BLaER1 treated with 17β-estradiol and CSF1 and Interleukin-3, amounts not matched to agents 10 nM and 100 nM (cell line): ENCODE measurements at regions not wholly inside any gene's neighbourhood (a gene's known extent, or its start where the extent isn't known, plus 50 kb on each side); places are given as distances from the start of the nearest gene placed in this dataset.
"Not testable (repeated sequence)": the region's sequence is repeated elsewhere in the genome, so short reads cannot be mapped to it uniquely, and the experiment has no call there.

Source experiments
- H3K27ac ChIP-seq, 11 experiments: shearing (Covaris generic); formaldehyde crosslinking; 2 replicates each; pipeline ENCODE4 v1.8.1; 2022
- H3K27me3 ChIP-seq, 11 experiments: shearing (Covaris generic); formaldehyde crosslinking; 2 replicates each; pipeline ENCODE4 v1.8.1; 2022
- H3K36me3 ChIP-seq, 11 experiments: shearing (Covaris generic); formaldehyde crosslinking; 2 replicates each; pipeline ENCODE4 v1.8.1; 2022
- H3K4me1 ChIP-seq, 10 experiments: shearing (Covaris generic); formaldehyde crosslinking; 2 replicates each; pipeline ENCODE4 v1.8.1; 2022
- H3K4me2 ChIP-seq, 11 experiments: shearing (Covaris generic); formaldehyde crosslinking; 2 replicates each; pipeline ENCODE4 v1.8.1; 2022
- H3K4me3 ChIP-seq, 10 experiments: shearing (Covaris generic); formaldehyde crosslinking; 2 replicates each; pipeline ENCODE4 v1.8.1; 2022
- H3K9ac ChIP-seq, 11 experiments: shearing (Covaris generic); formaldehyde crosslinking; 2 replicates each; pipeline ENCODE4 v1.8.1; 2022
- H3K9me3 ChIP-seq, 11 experiments: shearing (Covaris generic); formaldehyde crosslinking; replicated peaks in 1 of 11; 2 replicates each; pipeline ENCODE4 v1.8.1; 2022
- H4K20me1 ChIP-seq, 11 experiments: shearing (Covaris generic); formaldehyde crosslinking; 2 replicates each; pipeline ENCODE4 v1.8.1; 2022
- Cebpa-rat ChIP-seq, 11 experiments: shearing (Covaris generic); IDR thresholded peaks; 2 replicates each; pipeline ENCODE4 v1.8.1; 2022

DNA sequence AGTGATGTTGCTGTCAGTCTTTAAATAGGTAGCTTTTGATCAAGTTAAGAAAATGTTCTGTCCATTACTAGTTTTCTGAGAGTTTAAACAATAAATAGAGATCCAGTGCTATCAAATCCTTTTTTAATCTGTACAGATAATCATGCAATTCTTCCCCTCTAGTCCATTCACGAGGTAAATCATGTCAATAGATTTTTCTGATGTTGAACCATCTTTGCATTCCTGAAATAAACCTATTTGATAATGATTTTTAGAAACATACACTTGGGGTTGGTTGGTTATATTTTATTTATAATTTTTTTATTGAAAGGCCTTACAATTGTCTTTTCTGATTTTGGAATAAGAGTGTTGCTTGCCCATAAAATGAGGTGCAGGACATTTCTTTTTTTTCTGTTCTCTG is 95.0 kb downstream of the FAM53A start:
- Histone ChIP-seq H3K36me3 (peaks cover 0 to 13% (median 4%) of the 10 kb centered on the region in 11 experiments; a peak in 6 of 22 replicates), H3K9me3 (peaks cover 50 to 72% (median 59%) of the 10 kb centered on the region in 11 experiments), H3K27ac (no peak overlapping the region), H3K27me3 (no peaks in the 10 kb centered on the region), H4K20me1 (no peaks in the 10 kb centered on the region), H3K9ac (no peak overlapping the region), H3K4me2 (no peak overlapping the region), H3K4me1 (peaks cover 0 to 5% (median 0%) of the 10 kb centered on the region in 10 experiments; a peak in 5 of 20 replicates), H3K4me3 (no peak overlapping the region)
- no peak for TF ChIP-seq Cebpa-rat (IDR thresholded peaks at IDR 0.05)

DNA sequence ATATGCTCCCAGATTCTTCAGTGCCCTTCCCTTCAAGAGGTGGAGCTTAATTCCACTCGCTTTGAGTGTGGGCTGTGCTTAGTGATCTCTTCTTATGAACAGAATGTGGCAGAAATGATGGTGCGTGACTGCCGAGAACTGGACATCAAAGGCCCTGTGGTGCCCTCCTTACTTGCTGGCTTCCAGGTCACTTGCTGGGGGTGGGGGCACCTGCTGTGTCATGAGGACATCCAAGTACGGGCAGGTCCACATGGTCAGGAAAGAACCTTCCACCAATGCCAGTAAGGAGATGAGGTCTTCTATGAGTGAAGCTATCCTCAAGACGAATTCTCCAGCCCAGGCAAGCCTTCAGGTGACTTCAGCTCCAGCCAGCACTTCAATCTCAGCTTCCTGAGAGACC is 95.8 kb downstream of the FAM53A start:
- H3K9me3 ChIP-seq = peaks cover 50 to 72% (median 61%) of the 10 kb centered on the region in 11 experiments
- no peak overlapping the region for H3K4me2 ChIP-seq
- no peaks in the 10 kb centered on the region for H4K20me1 ChIP-seq
- peaks cover 0 to 13% (median 4%) of the 10 kb centered on the region in 11 experiments; a peak in 6 of 22 replicates for H3K36me3 ChIP-seq
- H3K27ac ChIP-seq = no peak overlapping the region
- no peak overlapping the region for H3K4me3 ChIP-seq
- H3K4me1 ChIP-seq = peaks cover 0 to 7% (median 0%) of the 10 kb centered on the region in 10 experiments; a peak in 2 of 20 replicates
- no peaks in the 10 kb centered on the region for H3K27me3 ChIP-seq
- no peak overlapping the region for H3K9ac ChIP-seq
- TF ChIP-seq Cebpa-rat (IDR thresholded peaks at IDR 0.05) = no peak

DNA sequence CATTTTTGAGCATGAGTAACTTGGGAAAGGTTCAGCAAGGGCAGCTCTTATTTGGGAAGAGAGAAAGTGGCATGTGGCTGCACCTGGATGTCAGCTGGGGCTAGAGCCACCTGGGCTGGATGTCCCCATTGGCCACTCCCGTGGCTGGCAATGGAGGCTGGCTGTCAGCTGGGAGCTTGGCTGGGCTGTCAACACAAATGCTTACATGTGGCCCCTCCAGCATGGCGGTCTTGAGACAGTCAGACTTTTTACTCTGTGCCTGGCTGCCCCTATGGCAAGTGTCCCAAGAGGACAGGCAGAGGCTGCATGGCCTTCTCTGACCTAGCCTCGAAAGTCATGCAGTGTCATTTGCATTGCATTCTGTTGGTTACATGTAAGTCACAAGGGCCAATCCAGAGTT is 99.6 kb downstream of the FAM53A start:
- H3K9ac ChIP-seq = no peak overlapping the region

DNA sequence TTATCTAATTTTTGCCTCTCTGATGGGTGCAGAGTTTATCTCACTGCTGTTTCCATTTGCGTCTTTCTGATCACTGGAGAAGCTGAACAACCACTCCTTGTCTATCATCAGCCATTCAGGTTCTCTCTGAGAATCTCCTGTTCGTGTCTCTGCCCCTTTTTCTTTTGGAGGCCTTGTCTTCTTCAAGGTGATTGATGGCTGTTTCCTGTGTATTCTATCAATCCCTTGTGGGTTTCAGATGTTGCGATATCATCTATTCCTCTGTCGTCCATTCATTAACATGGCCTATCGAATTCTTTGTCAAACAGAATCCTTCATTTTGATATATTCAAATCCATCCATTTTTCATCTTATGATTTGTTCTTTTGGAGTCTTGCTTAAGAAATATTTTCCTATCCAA is 100.3 kb downstream of the FAM53A start:
- H3K4me1 ChIP-seq = peaks cover 5 to 18% (median 8%) of the 10 kb centered on the region in 10 experiments; a peak in 15 of 20 replicates
- H3K4me2 ChIP-seq = peak overlapping the region in 3 of 11 experiments; percentile 2 to 6 (median 3); a peak in 1 of 22 replicates
- no peaks in the 10 kb centered on the region for H3K27me3 ChIP-seq
- no peaks in the 10 kb centered on the region for H4K20me1 ChIP-seq
- no peak overlapping the region for H3K27ac ChIP-seq
- H3K9me3 ChIP-seq = peaks cover 14 to 34% (median 21%) of the 10 kb centered on the region in 11 experiments
- H3K36me3 ChIP-seq = no peaks in the 10 kb centered on the region
- H3K4me3 ChIP-seq = no peak overlapping the region
- no peak overlapping the region for H3K9ac ChIP-seq
- TF ChIP-seq Cebpa-rat (IDR thresholded peaks at IDR 0.05) = no peak

More for the DNA sequence above, 99.6 kb downstream of the FAM53A start:
- H3K27ac ChIP-seq = no peak overlapping the region
- no peak overlapping the region for H3K4me2 ChIP-seq
- H3K36me3 ChIP-seq = no peaks in the 10 kb centered on the region
- no peak for TF ChIP-seq Cebpa-rat (IDR thresholded peaks at IDR 0.05)
- H4K20me1 ChIP-seq = no peaks in the 10 kb centered on the region
- H3K4me3 ChIP-seq = no peak overlapping the region
- peaks cover 5 to 17% (median 8%) of the 10 kb centered on the region in 10 experiments; a peak in 15 of 20 replicates for H3K4me1 ChIP-seq
- H3K9me3 ChIP-seq = peaks cover 21 to 40% (median 27%) of the 10 kb centered on the region in 11 experiments
- no peaks in the 10 kb centered on the region for H3K27me3 ChIP-seq

DNA sequence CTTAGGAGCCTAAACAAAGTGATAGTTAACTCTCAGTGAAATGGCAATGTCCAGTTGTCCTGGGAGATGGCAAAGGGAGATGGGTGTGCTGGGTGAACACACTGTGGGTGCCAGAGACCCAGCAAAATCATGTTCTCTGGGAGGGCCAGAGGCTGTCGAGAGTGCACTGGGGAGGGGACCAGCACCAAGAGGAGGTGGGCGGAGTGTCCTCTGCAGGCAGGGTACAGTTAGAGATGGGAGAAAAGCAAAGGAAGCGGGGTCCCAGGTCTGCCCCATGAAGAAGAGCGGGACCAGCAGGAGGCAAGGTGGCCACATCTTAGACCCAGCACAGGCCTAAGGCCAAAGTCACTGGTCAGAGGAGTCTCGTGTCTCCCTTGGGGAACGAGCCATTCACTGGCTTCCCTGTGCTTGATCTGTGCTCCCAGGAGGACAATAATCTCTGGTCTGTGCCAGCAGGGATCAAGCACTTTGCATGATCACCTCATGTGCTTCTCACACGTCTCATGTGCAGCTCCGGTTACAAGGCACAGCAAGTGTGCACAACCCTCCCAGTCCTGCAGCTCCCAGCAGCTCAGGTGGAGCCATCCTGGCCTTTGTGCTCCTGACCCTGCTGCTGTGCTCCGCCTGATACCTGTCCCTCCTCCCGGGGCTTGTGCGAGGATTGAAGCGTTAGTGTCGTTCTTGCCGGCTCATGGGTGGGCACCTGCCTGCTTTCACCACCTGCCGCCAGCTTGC is 100.9 kb downstream of the FAM53A start:
- no peak overlapping the region for H3K9ac ChIP-seq

GRCh38 chr4:1582227-1582626 is 101.9 kb downstream of the FAM53A start:
- H3K4me2 ChIP-seq = no peak overlapping the region
- H3K4me3 ChIP-seq = no peak overlapping the region
- H3K9ac ChIP-seq = no peak overlapping the region
- peaks cover 4 to 22% (median 11%) of the 10 kb centered on the region in 11 experiments; a peak in 13 of 22 replicates for H3K9me3 ChIP-seq
- peaks cover 10 to 25% (median 16%) of the 10 kb centered on the region in 10 experiments; a peak in 18 of 20 replicates for H3K4me1 ChIP-seq
- TF ChIP-seq Cebpa-rat (IDR thresholded peaks at IDR 0.05) = no peak
- no peaks in the 10 kb centered on the region for H3K36me3 ChIP-seq
- no peaks in the 10 kb centered on the region for H3K27me3 ChIP-seq
- H4K20me1 ChIP-seq = peaks cover 0 to 4% (median 0%) of the 10 kb centered on the region in 11 experiments; a peak in 1 of 22 replicates
- peak overlapping the region in 4 of 11 experiments; percentile 48 to 66 (median 66); a peak in 5 of 22 replicates for H3K27ac ChIP-seq

More for the DNA sequence above, 100.9 kb downstream of the FAM53A start:
- peak overlapping the region in 3 of 11 experiments; percentile 2 to 6 (median 3); a peak in 1 of 22 replicates for H3K4me2 ChIP-seq
- H3K4me3 ChIP-seq = no peak overlapping the region
- no peaks in the 10 kb centered on the region for H3K27me3 ChIP-seq
- H3K27ac ChIP-seq = no peak overlapping the region
- peaks cover 8 to 28% (median 14%) of the 10 kb centered on the region in 11 experiments; a peak in 18 of 22 replicates for H3K9me3 ChIP-seq
- H4K20me1 ChIP-seq = peaks cover 0 to 2% (median 0%) of the 10 kb centered on the region in 11 experiments; a peak in 1 of 22 replicates
- no peak for TF ChIP-seq Cebpa-rat (IDR thresholded peaks at IDR 0.05)
- peaks cover 8 to 21% (median 11%) of the 10 kb centered on the region in 10 experiments; a peak in 18 of 20 replicates for H3K4me1 ChIP-seq
- H3K36me3 ChIP-seq = no peaks in the 10 kb centered on the region

DNA sequence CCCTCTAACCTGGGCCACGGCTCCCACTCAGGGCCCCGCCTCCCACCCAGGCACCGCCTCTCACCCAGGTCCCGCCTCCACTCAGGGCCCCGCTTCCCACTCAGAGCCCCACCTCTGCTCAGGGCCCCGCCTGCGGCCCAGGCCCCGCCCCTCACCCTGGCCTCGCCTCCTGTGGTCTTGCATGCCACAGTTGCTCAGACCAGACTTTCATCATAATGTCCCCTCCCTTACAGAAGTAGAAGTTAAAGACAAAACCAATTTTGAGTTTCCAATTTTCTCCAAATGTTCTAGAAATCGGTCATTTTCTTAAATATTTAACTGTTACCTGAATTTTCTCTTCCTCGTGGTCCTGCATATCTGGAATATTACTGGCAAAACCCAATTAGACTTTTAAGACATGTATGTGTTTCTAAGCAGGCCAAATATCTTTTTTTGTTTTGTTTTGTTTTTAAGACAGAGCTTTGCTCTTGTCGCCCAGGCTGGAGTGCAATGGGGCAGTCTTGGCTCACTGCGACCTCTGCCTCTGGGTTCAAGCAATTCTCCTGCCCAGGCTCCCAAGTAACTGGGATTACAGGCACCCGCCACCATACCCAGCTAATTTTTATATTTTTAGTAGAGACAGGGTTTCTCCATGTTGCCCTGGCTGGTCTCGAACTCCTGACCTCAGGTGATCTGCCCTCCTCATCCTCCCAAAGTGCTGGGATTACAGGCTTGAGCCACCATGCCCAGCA is 102.8 kb downstream of the FAM53A start:
- H3K27me3 ChIP-seq, H3K4me3 ChIP-seq, H3K36me3 ChIP-seq, H4K20me1 ChIP-seq: not testable (repeated sequence)
- peaks cover 10 to 26% (median 20%) of the 10 kb centered on the region in 10 experiments; a peak in 18 of 20 replicates for H3K4me1 ChIP-seq
- peaks cover 0 to 13% (median 7%) of the 10 kb centered on the region in 11 experiments; a peak in 12 of 22 replicates for H3K9me3 ChIP-seq
- peak overlapping the region in 3 of 11 experiments; percentile 18 to 49 (median 38); a peak in 4 of 22 replicates for H3K9ac ChIP-seq
- peak overlapping the region in 9 of 11 experiments; percentile 38 to 66 (median 61); a peak in 15 of 22 replicates for H3K27ac ChIP-seq
- peak overlapping the region; percentile 5 to 61 (median 47); a peak in 16 of 22 replicates for H3K4me2 ChIP-seq

DNA sequence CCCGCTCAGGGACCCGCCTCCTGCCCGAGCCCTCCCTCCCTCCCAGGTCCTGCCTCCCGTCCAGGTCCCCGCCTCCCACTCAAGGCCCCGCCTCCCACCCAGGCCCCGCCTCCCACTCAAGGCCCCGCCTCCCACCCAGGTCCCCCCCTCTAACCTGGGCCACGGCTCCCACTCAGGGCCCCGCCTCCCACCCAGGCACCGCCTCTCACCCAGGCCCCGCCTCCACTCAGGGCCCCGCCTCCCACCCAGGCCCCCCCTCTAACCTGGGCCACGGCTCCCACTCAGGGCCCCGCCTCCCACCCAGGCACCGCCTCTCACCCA is 103.5 kb downstream of the FAM53A start:
- H3K9ac ChIP-seq, H3K4me3 ChIP-seq, H3K36me3 ChIP-seq, H3K4me2 ChIP-seq, H4K20me1 ChIP-seq, H3K27me3 ChIP-seq, H3K27ac ChIP-seq: not testable (repeated sequence)
- Histone ChIP-seq H3K9me3 (peaks cover 0 to 11% (median 6%) of the 10 kb centered on the region in 11 experiments; a peak in 12 of 22 replicates), H3K4me1 (peaks cover 10 to 26% (median 20%) of the 10 kb centered on the region in 10 experiments; a peak in 18 of 20 replicates)
